ENCODE measurements at regions not wholly inside any gene's neighbourhood (a gene's known extent, or its start where the extent isn't known, plus 50 kb on each side); places are given as distances from the start of the nearest gene placed in this dataset.

DNA sequence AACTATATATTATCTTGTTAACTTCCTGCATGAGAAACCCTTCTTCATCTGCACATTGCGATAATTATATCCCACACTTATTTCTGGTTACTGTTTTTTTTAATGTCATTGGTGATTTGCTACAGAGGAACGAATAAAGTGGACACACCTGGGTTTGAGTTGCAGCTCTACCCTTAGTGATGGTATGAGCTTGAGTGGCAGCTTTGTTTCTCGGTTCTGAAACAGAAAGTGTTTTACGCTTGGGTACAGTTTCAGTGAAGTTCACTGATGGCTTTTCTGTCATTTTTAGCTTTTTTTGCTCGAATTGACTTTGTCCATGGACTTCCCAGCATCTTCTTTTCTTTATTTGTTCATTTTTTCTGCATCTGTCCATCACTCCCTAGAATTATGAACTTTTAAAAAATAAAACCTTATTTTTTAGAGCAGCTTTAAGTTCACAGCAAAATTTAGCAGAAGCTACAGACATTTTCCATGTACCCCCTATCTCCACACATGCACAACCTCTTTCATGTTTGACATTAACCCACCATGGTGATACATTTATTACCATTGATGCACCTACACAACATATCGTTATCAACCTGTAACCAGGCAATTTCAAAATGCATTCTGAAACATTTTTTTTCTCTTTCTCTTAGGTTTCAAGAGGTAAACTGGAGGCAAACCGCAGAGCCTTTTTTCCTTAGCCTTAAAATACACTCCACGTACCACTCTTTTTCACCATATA, 1041.6 kb upstream of the PRKX start:
- Mint-ChIP-seq H3K4me3 (no peak overlapping the region), H3K4me1 (no peaks in the 10 kb centered on the region), H3K36me3 (ENCODE audit: low read depth) (no peaks in the 10 kb centered on the region), H3K27me3 (ENCODE audit: insufficient read depth, low read depth, poor library complexity) (no peaks in the 10 kb centered on the region), H3K9me3 (no peaks in the 10 kb centered on the region), H3K27ac (no peak overlapping the region)
- no peaks in the 10 kb centered on the region for H3F3A ChIP-seq (replicated peaks; ENCODE audit: low read depth)
- no peaks in the 10 kb centered on the region for H3K36me3 ChIP-seq (ENCODE audit: insufficient read depth)
- no peaks in the 10 kb centered on the region for H3K27me3 ChIP-seq (ENCODE audit: insufficient read depth)
- no peak overlapping the region for H3K27ac ChIP-seq (ENCODE audit: low read depth)
- ATAC-seq (no peak), DNase-seq (ENCODE audit: low spot score) (no peak)
- H3K4me2 ChIP-seq: no peak overlapping the region
- no peak overlapping the region for H3K4me3 ChIP-seq
- H3K79me2 ChIP-seq (replicated peaks; ENCODE audit: insufficient read depth): no peaks in the 10 kb centered on the region
- TF ChIP-seq EZH2phosphoT487 (IDR thresholded peaks at IDR 0.05; ENCODE audit: unreplicated experiment) (no peak), NANOG (IDR thresholded peaks at IDR 0.05; ENCODE audit: borderline replicate concordance) (no peak), JUNB (IDR thresholded peaks at IDR 0.05; ENCODE audit: unreplicated experiment) (no peak), EZH2 (IDR thresholded peaks at IDR 0.05; ENCODE audit: low read depth, unreplicated experiment) (no peak), CREB1 (CRISPR knock-in tag; IDR thresholded peaks at IDR 0.05; ENCODE audit: low read depth) (no peak), ZNF331 (CRISPR knock-in tag; IDR thresholded peaks at IDR 0.05; ENCODE audit: low read depth) (no peak), POLR2AphosphoS5 (IDR thresholded peaks at IDR 0.05; ENCODE audit: low read depth) (no peak), ZNF114 (CRISPR knock-in tag; IDR thresholded peaks at IDR 0.05) (no peak), STAT1 (IDR thresholded peaks at IDR 0.05; ENCODE audit: unreplicated experiment) (no peak)
- TF ChIP-seq, protein P1, sequence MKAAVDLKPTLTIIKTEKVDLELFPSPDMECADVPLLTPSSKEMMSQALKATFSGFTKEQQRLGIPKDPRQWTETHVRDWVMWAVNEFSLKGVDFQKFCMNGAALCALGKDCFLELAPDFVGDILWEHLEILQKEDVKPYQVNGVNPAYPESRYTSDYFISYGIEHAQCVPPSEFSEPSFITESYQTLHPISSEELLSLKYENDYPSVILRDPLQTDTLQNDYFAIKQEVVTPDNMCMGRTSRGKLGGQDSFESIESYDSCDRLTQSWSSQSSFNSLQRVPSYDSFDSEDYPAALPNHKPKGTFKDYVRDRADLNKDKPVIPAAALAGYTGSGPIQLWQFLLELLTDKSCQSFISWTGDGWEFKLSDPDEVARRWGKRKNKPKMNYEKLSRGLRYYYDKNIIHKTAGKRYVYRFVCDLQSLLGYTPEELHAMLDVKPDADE (IDR thresholded peaks at IDR 0.05): no peak
- TF ChIP-seq, protein P2, sequence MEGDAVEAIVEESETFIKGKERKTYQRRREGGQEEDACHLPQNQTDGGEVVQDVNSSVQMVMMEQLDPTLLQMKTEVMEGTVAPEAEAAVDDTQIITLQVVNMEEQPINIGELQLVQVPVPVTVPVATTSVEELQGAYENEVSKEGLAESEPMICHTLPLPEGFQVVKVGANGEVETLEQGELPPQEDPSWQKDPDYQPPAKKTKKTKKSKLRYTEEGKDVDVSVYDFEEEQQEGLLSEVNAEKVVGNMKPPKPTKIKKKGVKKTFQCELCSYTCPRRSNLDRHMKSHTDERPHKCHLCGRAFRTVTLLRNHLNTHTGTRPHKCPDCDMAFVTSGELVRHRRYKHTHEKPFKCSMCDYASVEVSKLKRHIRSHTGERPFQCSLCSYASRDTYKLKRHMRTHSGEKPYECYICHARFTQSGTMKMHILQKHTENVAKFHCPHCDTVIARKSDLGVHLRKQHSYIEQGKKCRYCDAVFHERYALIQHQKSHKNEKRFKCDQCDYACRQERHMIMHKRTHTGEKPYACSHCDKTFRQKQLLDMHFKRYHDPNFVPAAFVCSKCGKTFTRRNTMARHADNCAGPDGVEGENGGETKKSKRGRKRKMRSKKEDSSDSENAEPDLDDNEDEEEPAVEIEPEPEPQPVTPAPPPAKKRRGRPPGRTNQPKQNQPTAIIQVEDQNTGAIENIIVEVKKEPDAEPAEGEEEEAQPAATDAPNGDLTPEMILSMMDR (conservative IDR thresholded peaks at IDR 0.05; ENCODE audit: low read depth in 2 of 2): no peak
- TF ChIP-seq, protein P3, sequence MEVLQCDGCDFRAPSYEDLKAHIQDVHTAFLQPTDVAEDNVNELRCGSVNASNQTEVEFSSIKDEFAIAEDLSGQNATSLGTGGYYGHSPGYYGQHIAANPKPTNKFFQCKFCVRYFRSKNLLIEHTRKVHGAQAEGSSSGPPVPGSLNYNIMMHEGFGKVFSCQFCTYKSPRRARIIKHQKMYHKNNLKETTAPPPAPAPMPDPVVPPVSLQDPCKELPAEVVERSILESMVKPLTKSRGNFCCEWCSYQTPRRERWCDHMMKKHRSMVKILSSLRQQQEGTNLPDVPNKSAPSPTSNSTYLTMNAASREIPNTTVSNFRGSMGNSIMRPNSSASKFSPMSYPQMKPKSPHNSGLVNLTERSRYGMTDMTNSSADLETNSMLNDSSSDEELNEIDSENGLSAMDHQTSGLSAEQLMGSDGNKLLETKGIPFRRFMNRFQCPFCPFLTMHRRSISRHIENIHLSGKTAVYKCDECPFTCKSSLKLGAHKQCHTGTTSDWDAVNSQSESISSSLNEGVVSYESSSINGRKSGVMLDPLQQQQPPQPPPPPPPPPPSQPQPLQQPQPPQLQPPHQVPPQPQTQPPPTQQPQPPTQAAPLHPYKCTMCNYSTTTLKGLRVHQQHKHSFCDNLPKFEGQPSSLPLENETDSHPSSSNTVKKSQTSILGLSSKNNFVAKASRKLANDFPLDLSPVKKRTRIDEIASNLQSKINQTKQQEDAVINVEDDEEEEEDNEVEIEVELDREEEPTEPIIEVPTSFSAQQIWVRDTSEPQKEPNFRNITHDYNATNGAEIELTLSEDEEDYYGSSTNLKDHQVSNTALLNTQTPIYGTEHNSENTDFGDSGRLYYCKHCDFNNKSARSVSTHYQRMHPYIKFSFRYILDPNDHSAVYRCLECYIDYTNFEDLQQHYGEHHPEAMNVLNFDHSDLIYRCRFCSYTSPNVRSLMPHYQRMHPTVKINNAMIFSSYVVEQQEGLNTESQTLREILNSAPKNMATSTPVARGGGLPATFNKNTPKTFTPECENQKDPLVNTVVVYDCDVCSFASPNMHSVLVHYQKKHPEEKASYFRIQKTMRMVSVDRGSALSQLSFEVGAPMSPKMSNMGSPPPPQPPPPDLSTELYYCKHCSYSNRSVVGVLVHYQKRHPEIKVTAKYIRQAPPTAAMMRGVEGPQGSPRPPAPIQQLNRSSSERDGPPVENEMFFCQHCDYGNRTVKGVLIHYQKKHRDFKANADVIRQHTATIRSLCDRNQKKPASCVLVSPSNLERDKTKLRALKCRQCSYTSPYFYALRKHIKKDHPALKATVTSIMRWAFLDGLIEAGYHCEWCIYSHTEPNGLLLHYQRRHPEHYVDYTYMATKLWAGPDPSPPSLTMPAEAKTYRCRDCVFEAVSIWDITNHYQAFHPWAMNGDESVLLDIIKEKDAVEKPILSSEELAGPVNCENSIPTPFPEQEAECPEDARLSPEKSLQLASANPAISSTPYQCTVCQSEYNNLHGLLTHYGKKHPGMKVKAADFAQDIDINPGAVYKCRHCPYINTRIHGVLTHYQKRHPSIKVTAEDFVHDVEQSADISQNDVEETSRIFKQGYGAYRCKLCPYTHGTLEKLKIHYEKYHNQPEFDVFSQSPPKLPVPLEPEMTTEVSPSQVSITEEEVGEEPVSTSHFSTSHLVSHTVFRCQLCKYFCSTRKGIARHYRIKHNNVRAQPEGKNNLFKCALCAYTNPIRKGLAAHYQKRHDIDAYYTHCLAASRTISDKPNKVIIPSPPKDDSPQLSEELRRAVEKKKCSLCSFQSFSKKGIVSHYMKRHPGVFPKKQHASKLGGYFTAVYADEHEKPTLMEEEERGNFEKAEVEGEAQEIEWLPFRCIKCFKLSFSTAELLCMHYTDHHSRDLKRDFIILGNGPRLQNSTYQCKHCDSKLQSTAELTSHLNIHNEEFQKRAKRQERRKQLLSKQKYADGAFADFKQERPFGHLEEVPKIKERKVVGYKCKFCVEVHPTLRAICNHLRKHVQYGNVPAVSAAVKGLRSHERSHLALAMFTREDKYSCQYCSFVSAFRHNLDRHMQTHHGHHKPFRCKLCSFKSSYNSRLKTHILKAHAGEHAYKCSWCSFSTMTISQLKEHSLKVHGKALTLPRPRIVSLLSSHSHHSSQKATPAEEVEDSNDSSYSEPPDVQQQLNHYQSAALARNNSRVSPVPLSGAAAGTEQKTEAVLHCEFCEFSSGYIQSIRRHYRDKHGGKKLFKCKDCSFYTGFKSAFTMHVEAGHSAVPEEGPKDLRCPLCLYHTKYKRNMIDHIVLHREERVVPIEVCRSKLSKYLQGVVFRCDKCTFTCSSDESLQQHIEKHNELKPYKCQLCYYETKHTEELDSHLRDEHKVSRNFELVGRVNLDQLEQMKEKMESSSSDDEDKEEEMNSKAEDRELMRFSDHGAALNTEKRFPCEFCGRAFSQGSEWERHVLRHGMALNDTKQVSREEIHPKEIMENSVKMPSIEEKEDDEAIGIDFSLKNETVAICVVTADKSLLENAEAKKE (CRISPR knock-in tag; IDR thresholded peaks at IDR 0.05): no peak
- TF ChIP-seq, protein P4, sequence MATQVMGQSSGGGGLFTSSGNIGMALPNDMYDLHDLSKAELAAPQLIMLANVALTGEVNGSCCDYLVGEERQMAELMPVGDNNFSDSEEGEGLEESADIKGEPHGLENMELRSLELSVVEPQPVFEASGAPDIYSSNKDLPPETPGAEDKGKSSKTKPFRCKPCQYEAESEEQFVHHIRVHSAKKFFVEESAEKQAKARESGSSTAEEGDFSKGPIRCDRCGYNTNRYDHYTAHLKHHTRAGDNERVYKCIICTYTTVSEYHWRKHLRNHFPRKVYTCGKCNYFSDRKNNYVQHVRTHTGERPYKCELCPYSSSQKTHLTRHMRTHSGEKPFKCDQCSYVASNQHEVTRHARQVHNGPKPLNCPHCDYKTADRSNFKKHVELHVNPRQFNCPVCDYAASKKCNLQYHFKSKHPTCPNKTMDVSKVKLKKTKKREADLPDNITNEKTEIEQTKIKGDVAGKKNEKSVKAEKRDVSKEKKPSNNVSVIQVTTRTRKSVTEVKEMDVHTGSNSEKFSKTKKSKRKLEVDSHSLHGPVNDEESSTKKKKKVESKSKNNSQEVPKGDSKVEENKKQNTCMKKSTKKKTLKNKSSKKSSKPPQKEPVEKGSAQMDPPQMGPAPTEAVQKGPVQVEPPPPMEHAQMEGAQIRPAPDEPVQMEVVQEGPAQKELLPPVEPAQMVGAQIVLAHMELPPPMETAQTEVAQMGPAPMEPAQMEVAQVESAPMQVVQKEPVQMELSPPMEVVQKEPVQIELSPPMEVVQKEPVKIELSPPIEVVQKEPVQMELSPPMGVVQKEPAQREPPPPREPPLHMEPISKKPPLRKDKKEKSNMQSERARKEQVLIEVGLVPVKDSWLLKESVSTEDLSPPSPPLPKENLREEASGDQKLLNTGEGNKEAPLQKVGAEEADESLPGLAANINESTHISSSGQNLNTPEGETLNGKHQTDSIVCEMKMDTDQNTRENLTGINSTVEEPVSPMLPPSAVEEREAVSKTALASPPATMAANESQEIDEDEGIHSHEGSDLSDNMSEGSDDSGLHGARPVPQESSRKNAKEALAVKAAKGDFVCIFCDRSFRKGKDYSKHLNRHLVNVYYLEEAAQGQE (IDR thresholded peaks at IDR 0.05; ENCODE audit: unreplicated experiment): no peak
- H4K20me1 ChIP-seq (replicated peaks; ENCODE audit: insufficient read depth): no peaks in the 10 kb centered on the region
- no peak overlapping the region for H2AFZ ChIP-seq
- no peaks in the 10 kb centered on the region for H3K4me1 ChIP-seq (ENCODE audit: insufficient read depth)
- H3K9me2 ChIP-seq (ENCODE audit: insufficient read depth): no peaks in the 10 kb centered on the region
